Heart left ventricle (tissue), 16 donors: ENCODE measurements at regions not wholly inside any gene's neighbourhood (a gene's known extent, or its start where the extent isn't known, plus 50 kb on each side); places are given as distances from the start of the nearest gene placed in this dataset.
"Not testable (repeated sequence)": the region's sequence is repeated elsewhere in the genome, so short reads cannot be mapped to it uniquely, and the experiment has no call there.

Experiments
- ATAC-seq, 4 donors: fragments of 200-7000 bp; cut with Tn5 transposase; one replicate each; pipeline ENCODE4 v1.9.1; 2020 to 2022; ENCODE audit warnings: moderate library complexity in 4 of 4, mild to moderate bottlenecking in 3 of 4, moderate number of reproducible peaks in 1 of 4
- DNase-seq, 5 donors: peaks; one replicate each; pipeline ENCODE4 v3.0.0-alpha.2; 2020
- H3K27ac ChIP-seq, 12 donors: fragments of 200-600 bp; sonication (generic) in 4 of 12; one replicate each; pipeline versions ENCODE4 v1.5.0 to v1.8.0; 2016 to 2022; ENCODE audit warnings: mild to moderate bottlenecking in 2 of 12
- H3K27me3 ChIP-seq, 9 donors: fragments of 200-600 bp; sonication (generic) in 2 of 9; one replicate each; pipeline versions ENCODE4 v1.5.1 to v1.8.0; 2016 to 2022; ENCODE audit warnings: mild to moderate bottlenecking in 3 of 9
- H3K36me3 ChIP-seq, 9 donors: fragments of 200-600 bp; sonication (generic) in 2 of 9; one replicate each; pipeline versions ENCODE4 v1.5.0 to v1.8.0; 2018 to 2022; ENCODE audit warnings: mild to moderate bottlenecking in 2 of 9
- H3K4me1 ChIP-seq, 12 donors: fragments of 200-600 bp; sonication (generic) in 4 of 12; one replicate each; pipeline versions ENCODE4 v1.5.0 to v1.8.0; 2016 to 2022; ENCODE audit warnings: mild to moderate bottlenecking in 3 of 12
- H3K4me3 ChIP-seq, 12 donors: fragments of 200-600 bp; sonication (generic) in 4 of 12; one replicate each; pipeline versions ENCODE4 v1.5.0 to v1.8.0; 2017 to 2022; ENCODE audit warnings: mild to moderate bottlenecking in 9 of 12, moderate library complexity in 4 of 12
- H3K9me3 ChIP-seq, 12 donors: fragments of 200-600 bp; sonication (generic) in 4 of 12; one replicate each; pipeline versions ENCODE4 v1.5.0 to v1.8.0; 2016 to 2022; ENCODE audit warnings: mild to moderate bottlenecking in 1 of 12
- POLR2A ChIP-seq, 2 donors: fragments of 450-650 bp; IDR thresholded peaks; one replicate each; pipeline ENCODE4 v1.6.1; 2017; ENCODE audit warnings: antibody characterized with exemption in 2 of 2, mild to moderate bottlenecking in 2 of 2, moderate library complexity in 2 of 2
- WGBS, 4 donors: extraction: QIAGEN DNeasy Blood & Tissue Kit in 2 of 4; methylation state at CpG; one replicate each; pipeline versions ENCODE4 v1.1.5 to v1.1.7; 2013 to 2018; 5-methylcytosine and 5-hydroxymethylcytosine counted together
- intact Hi-C, 10 donors: fragments of 100-400 bp; cut with DNase I; formaldehyde crosslinking; loops; one replicate each; pipeline versions ENCODE4 v1.11.1 to v1.14.2; 2022
- TF ChIP-seq, protein P1 (sequence below), 12 donors: fragments of 200-600 bp; sonication (generic) in 4 of 12; IDR thresholded peaks; one replicate each; pipeline versions ENCODE4 v1.5.0 to v1.8.0; 2018 to 2022; ENCODE audit warnings: antibody characterized with exemption in 12 of 12, mild to moderate bottlenecking in 5 of 12
- donor health status: ischemic (EF 13 %, LVEDD 7.1; RV severe dilation, severe dysfunction).
- donor health status: healthy with polysubstance abuse.
- donor health status: DM: no; HTN: yes; CAD: no.
- donor health status: DM: no; HTN: no; CAD: no.
- donor health status: ischemic (EF 25% LVEDD 6.9; RV normal size, moderate dysfunction).
- donor health status: ischemic (EF 25% LVEDD 5.7; RV mildly dilated, moderate dysfunction).
- donor health status: healthy.
- donor health status: DM: yes; HTN: yes; CAD: no.
- donor health status: ischemic (EF 35%, LVEDD 5.7; RV mildly dilated, moderate dysfunction).
- donor health status: nonischemic (EF 11% LVEDD 7.7; RV severe dilation, severe dysfunction).
- donor health status: DM: yes; HTN: yes; CAD: no.
- donor health status: PGD.
- donor health status: ischemic (EF 29% LVEDD 5.4; RV normal size, mild dysfunction).
- donor health status: nonischemic (EF 23%, LVEDD 6.1; RV moderate dilation, normal function).

DNA sequence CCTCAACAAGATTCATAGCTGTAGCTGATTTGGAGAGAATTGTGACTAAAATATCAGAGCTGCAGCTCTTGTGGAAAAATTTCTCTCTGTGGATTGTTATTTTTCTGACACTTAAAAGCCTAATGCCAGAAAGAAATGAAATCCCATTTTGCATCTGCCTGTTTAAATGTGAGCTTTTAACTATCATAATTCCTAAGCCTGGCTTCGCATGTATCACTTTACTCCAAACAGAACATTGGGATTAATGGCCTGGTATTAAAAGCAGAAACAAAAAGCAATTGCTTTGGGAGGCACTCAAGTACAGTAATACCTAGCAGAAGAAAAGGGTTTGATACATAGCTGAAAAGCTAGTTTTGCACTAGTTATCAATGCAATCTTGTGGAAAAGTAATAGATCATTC, 164.2 kb upstream of the FSHR start:
- TF ChIP-seq, protein P1, sequence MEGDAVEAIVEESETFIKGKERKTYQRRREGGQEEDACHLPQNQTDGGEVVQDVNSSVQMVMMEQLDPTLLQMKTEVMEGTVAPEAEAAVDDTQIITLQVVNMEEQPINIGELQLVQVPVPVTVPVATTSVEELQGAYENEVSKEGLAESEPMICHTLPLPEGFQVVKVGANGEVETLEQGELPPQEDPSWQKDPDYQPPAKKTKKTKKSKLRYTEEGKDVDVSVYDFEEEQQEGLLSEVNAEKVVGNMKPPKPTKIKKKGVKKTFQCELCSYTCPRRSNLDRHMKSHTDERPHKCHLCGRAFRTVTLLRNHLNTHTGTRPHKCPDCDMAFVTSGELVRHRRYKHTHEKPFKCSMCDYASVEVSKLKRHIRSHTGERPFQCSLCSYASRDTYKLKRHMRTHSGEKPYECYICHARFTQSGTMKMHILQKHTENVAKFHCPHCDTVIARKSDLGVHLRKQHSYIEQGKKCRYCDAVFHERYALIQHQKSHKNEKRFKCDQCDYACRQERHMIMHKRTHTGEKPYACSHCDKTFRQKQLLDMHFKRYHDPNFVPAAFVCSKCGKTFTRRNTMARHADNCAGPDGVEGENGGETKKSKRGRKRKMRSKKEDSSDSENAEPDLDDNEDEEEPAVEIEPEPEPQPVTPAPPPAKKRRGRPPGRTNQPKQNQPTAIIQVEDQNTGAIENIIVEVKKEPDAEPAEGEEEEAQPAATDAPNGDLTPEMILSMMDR (IDR thresholded peaks at IDR 0.05) = no peak
- TF ChIP-seq POLR2A (IDR thresholded peaks at IDR 0.05) = no peak
- no peak for ATAC-seq
- no peak overlapping the region for H3K27ac ChIP-seq
- no peaks in the 10 kb centered on the region for H3K27me3 ChIP-seq
- no peaks in the 10 kb centered on the region for H3K4me1 ChIP-seq
- intact Hi-C loops = no loop called here
- no peak for DNase-seq
- H3K36me3 ChIP-seq = no peaks in the 10 kb centered on the region
- peaks cover 0 to 25% (median 0%) of the 10 kb centered on the region in 12 donors for H3K9me3 ChIP-seq
- no peak overlapping the region for H3K4me3 ChIP-seq
- WGBS, 4 donors = 82 to 91% (median 87%) methylated on average over 1 of the region's 1 CpG

- TF ChIP-seq POLR2A (IDR thresholded peaks at IDR 0.05) = no peak
- TF ChIP-seq, protein P1 (IDR thresholded peaks at IDR 0.05) = no peak
- H3K4me3 ChIP-seq = no peak overlapping the region
- ATAC-seq = no peak
- intact Hi-C loops = no loop called here
- WGBS, 4 donors = 65 to 70% (median 69%) methylated on average over 3 of the region's 3 CpGs
- DNase-seq = no peak
- no peaks in the 10 kb centered on the region for H3K4me1 ChIP-seq
- H3K36me3 ChIP-seq = no peaks in the 10 kb centered on the region
- no peak overlapping the region for H3K27ac ChIP-seq
- H3K9me3 ChIP-seq = peaks cover 0 to 12% (median 0%) of the 10 kb centered on the region in 12 donors
- no peaks in the 10 kb centered on the region for H3K27me3 ChIP-seq
Observed at GRCh38 chr2:49309461-49309860, 155.1 kb upstream of the FSHR start.

DNA sequence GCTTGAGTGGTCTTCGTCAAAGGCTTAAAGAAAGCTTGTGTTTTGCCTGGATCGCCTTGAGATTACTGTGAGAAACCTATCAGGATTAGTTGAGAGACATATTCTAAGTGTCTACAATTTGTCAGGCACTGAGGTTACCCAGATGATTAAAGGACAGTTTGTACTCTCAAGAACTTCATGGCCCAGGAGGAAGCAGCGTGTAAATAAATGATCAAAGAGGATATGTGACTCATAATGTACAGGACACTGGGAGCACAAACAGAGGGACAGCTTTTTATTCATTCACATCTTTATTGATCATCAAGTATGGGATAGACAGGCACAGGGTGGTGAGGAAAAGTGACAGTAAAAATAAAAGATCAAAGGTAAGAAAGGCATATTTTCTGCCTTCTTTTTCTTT, 152.6 kb upstream of the FSHR start:
- Histone ChIP-seq H3K27me3 (no peaks in the 10 kb centered on the region), H3K4me1 (no peaks in the 10 kb centered on the region), H3K27ac (no peak overlapping the region), H3K4me3 (no peak overlapping the region), H3K9me3 (peaks cover 0 to 12% (median 0%) of the 10 kb centered on the region in 12 donors), H3K36me3 (no peaks in the 10 kb centered on the region)
- DNase-seq (no peak), ATAC-seq (peak in 1 of 4 donors; percentile 45)
- TF ChIP-seq POLR2A (IDR thresholded peaks at IDR 0.05) = no peak
- intact Hi-C loops = no loop called here
- WGBS, 4 donors = 47 to 75% (median 58%) methylated on average over 3 of the region's 3 CpGs

DNA sequence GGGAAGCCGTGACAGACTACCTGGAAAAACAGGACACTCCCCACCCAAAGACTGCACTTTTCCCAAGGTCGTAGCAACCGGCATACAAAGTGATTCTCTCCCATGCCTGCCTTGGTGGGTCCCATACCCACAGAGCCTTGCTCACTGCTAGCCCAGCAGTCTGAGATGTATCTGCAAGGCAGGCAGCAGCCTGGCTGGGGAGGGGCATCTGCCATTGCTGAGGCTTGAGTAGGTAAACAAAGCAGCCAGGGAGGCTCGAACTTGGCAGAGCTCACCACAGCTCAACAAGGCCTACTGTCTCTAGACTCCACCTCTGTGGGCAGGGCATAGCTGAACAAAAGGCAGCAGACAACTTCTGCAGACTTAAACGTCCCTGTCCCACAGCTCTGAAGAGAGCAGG, 144.4 kb upstream of the FSHR start:
- DNase-seq, ATAC-seq, H3K27me3 ChIP-seq, H3K27ac ChIP-seq, H3K36me3 ChIP-seq, intact Hi-C loops, H3K4me3 ChIP-seq: not testable (repeated sequence)
- WGBS, 4 donors = 66 to 81% (median 77%) methylated on average over 5 of the region's 5 CpGs
- H3K4me1 ChIP-seq = peaks cover 0 to 14% (median 0%) of the 10 kb centered on the region in 12 donors
- H3K9me3 ChIP-seq = peaks cover 0 to 14% (median 0%) of the 10 kb centered on the region in 12 donors

DNA sequence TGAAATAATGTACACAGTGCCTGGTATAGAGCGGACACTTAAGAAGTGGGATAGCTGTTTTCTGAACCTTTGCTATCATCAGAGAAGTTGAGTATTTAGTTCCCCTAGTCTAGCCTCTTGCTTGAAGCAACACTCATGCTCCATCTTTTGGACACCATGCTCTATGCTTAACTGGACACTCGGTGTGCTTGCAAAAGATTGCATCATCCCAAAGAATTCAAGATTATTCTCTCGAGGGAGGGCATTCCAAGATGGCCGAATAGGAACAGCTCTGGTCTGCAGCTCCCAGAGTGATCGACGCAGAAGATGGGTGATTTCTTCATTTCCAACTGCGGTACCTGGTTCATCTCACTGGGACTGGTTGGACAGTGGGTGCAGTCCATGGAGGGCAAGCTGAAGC, 143.9 kb upstream of the FSHR start:
- Histone ChIP-seq H3K4me3 (no peak overlapping the region), H3K4me1 (peaks cover 0 to 14% (median 0%) of the 10 kb centered on the region in 12 donors), H3K36me3 (no peaks in the 10 kb centered on the region), H3K27ac (no peak overlapping the region), H3K27me3 (no peaks in the 10 kb centered on the region), H3K9me3 (peaks cover 0 to 14% (median 0%) of the 10 kb centered on the region in 12 donors)
- DNase-seq = no peak
- WGBS, 4 donors = 84 to 94% (median 88%) methylated on average over 7 of the region's 7 CpGs
- ATAC-seq = no peak
- TF ChIP-seq, protein P1 (IDR thresholded peaks at IDR 0.05) = no peak
- no peak for TF ChIP-seq POLR2A (IDR thresholded peaks at IDR 0.05)
- intact Hi-C loops = no loop called here
